ENCODE measurements at regions not wholly inside any gene's neighbourhood (a gene's known extent, or its start where the extent isn't known, plus 50 kb on each side); places are given as distances from the start of the nearest gene placed in this dataset.

DNA sequence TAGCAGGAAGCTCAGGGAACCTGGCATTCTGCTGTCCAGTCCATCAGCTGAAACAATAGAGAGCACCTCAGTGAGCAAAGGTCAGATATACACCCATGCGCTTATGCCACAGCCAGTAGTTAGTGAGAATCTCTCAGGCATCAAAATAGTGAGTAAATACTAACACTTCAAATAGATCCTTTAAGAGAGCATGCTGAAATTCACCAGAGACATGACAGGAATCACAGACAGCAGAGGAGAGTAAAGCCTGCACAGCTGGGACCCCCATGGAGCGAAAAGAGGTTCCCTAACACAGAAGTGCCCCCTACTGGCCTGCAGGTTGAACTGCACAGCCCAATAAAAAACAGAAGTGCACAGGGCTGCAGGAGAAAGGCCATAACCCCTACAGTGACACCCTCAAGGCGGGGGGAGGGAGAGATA lies 57.6 kb upstream of the ANTXRL start:
- DNase-seq: peak; percentile 71

DNA sequence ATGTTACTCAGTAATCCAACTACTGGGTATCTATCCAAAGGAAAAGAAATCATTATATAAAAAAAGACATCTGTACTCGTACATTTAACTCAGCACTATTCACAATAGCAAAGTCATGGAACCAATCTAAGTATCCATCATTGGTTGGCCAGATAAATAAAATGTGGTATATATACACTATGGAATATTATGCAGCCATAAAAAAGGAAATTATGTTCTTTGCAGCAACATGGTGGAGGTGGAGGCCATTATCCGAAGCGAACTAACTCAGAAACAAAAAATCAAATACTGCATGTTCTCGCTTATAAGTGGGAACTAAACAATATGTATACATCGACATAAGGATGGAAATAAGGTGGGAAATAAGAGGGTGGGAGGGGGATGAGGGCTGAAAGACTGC lies 56.2 kb upstream of the ANTXRL start:
- no peak for DNase-seq

DNA sequence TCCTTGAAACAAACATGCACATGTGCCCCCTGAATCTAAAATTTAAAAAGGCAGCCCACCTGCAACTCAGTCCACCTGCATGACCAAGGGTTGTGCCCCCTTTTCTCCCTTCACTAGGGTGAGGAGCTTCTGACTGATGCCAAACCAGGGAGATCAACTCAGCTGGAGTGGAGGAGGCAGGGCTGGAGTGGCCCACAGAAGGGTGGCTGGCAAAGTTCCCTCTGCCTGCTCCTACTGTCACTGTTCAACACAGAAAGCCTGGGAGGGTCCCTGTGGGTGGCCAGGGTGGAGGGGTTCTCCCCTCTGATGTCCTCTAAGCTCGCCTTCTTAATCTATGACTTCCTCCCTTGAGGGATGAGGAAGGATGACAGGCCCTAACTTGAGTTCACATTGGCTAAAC lies 55.7 kb upstream of the ANTXRL start:
- DNase-seq: no peak

DNA sequence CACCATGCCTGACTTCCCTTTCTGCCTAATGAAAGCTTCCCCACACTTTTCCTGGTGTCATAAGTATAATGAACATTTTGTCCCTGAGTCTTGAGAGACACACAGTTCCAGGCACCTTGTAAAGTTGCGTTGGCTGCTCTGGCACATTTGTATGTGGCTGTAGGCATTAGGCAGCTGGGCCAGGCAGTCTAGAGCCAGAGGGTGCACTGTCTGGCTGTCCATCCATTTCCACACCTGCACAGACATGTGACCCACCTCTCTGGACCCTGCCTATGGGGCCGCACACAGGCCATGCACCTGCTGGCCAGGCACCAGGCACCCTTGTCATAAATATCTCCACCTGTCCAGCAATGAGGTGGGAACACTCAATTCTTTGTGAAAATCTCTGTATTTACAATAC lies 54.7 kb upstream of the ANTXRL start:
- no peak for DNase-seq

DNA sequence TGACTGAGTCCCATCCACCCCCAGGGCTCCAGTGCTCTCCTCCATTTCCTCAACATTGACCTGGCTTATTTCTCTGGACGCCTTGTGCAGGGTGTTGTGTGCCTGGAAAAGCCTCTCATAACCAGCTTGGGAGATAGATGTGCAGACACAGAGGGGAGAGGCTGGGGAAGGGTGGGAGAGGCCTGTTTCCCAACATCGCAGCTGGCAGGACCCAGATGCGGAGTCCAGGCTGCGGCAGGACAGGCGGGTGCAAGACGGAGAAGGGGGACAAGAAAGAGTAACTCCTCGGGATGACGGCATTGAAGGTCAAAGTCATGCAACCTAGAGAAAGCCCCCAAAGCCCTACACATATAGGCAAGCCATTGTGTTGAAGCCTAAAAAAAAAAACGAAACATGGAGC lies 54.1 kb upstream of the ANTXRL start:
- no peak for DNase-seq

DNA sequence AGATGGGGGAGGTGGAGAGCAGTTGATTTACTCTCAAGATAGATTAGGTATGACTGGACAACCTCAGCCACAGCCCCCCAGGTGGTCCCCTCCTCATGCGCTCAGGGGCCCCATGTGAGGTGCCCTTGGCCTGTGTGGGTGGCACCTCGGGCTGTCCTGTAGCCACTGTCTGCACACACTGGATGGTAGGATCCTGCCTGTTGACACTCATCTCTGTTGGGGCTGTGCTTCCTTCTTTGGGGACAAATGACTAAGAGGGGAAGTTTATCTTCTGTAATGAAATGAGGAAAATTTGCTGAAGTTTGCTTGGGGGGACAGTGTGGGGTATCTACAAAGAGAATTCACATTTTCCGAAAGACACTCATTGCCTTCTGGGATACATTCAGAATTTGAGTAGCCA lies 53.6 kb upstream of the ANTXRL start:
- DNase-seq: no peak

DNA sequence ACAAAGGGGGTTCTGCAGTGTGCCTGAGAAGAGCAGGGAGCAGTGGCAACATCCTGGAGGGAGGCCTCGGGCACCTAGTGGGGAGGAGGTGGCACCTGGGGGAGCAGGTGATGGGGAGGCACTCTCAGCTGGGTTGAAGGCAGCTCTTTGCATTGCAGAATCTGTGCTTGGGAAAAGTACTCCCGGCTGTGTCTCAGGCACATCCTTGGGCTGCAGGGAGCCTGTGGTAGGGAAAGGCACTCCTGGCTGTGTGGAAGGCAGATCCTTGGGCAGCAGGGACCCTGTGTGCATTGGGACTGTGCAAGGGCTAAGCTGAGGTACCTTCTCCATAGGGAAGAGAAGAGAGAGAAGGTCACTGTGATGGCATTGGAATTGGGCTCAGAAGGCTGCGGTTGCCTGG lies 52.8 kb upstream of the ANTXRL start:
- no peak for DNase-seq

DNA sequence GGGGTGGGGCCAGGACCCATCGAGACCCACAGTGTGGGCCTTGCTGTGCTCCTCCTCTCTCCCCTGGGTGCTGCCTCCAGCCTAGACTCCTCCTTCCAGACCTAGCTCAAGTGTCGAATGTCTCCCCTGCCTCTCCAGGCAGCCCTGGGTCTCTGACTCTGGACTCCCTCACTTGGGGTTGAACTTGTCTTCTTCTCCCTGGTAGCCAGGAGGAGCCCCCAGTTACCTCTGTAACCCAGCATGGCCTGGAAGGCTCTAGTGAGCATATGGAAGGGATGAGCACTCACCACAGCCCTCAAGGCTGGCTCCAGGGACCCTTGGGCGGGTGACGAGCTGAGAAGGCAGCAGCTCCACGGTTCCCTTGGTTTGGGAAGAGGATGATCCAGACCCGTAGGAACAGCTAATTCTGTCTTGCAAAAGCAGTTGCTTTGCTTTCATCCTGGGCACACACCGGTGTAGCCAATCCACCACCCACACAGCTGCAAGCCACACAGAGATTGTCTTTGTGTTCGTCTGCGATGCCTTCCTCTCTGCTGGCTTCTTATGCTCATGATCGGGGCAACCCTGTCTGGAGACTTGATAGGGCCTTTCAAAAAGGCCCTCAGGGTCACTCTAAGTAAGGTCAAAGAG lies 52.3 kb upstream of the ANTXRL start:
- no peak for DNase-seq

DNA sequence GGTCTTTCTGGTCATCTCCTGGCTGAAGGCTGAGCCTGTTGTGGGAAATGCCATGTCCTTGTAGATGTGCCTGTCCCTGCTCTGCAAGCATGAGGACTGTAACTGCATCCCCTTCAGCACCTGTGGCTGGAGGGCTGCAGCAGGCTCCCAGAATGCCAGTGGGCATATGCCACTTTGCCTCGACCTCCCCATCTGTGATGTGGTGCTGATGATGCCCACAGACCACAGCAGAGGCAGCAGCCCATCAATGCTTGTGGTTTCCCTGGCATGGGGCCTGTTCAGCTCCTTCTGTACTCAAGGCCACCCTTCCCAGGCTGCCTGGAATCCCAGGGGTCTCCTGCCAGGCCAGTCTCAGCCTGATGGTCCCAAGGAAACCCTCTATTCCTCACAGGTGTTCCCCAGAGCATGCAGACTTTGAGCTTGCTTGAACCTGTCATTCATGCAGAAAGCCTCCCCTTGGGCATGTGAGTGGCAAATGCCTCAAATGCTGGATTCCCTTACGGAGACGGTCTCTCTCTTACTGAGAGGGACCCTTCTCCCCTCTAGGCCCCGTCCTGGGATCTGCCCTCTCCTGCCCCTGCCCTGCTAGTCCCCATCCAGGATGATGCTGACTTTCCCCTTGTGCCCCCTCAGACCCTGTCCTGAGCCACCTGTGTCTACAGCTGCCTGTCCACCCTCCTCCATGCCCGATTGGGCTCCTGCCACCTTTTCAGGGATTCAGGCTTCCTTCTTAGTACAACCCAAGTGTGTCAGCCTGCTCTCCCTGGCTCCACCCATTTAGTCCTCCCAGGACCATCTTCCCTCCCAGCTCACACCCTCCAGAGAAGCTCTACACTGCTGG lies 50.9 kb upstream of the ANTXRL start:
- DNase-seq: no peak

DNA sequence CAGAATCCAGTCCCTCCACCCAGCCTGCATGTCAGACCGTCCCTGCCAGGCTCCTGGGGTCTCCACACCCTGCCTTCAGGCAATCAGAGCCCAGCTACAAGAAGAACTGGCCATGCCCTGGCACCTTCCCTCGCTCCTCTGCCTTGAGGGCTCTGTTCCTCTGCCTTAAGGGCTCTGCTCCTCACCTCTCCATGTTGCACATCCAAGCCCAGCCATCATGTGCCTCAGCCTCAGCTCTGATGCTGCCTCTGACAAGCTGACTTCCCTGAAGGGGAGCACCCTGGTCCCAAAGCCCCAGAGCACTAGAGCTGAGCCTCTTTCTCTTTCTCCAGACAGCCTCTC lies 50.3 kb upstream of the ANTXRL start:
- no peak for DNase-seq

DNA sequence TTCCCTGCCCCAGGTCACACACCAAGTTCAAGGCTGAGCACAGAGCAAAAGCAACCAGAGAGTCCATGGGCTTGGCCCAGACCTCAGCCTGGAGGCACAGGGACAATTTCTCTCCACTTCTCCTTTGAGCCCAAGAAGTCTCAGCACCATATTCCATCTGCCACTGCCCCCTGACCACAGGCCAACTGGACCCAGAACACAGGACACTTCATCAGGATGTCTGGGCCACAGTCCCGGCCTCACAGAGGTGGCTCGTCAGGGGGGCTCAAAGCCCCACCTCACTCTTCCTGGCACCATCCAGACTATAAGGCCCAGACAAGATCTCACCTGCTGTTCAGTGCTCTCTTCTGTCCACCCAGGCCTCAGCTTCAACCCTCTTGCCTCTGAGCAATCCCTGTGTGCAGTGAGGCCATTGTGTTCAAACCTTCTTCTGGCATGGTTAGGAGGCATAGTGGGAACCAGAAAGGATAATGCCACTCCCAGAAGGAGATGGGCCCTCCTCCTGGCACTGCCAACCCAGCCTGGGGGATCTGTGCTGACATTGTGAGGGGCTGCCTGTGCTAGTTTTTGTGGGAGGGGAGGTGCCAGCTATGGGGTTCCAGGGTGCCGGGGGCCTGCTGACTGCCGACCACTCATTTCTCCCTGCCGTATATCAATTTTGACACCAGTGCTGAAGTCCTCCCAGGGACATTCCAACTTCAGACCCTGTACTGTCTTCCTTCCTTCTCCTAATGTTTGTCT lies 49.7 kb upstream of the ANTXRL start:
- no peak for DNase-seq

Data from eye (tissue), 1 donor.